Choroid plexus epithelial cell (primary cell): ENCODE measurements at regions not wholly inside any gene's neighbourhood (a gene's known extent, or its start where the extent isn't known, plus 50 kb on each side); places are given as distances from the start of the nearest gene placed in this dataset.
"Not testable (repeated sequence)": the region's sequence is repeated elsewhere in the genome, so short reads cannot be mapped to it uniquely, and the experiment has no call there.

ENCODE experiments used
- DNase-seq: peaks from one replicate; pipeline ENCODE4 v3.0.0-alpha.2; 2010; ENCODE audit warnings: low read depth
- H3K4me3 ChIP-seq: 2 replicates; pipeline ENCODE4 v1.5.1; 2011; ENCODE audit warnings: low read depth, mild to moderate bottlenecking, control low read depth, low read length, moderate library complexity
- CTCF ChIP-seq: conservative IDR thresholded peaks from 2 replicates; pipeline ENCODE4 v1.5.1; 2011; ENCODE audit warnings: low read depth, mild to moderate bottlenecking, control low read depth, inconsistent platforms, low read length, moderate library complexity

- no peak for TF ChIP-seq CTCF
- no peak for DNase-seq
- no peak overlapping the region for H3K4me3 ChIP-seq
These were observed 335.3 kb downstream of the FAM181B start for GRCh38 chr11:82398300-82398815.

GRCh38 chr11:82396639-82397038 is 337.0 kb downstream of the FAM181B start:
- H3K4me3 ChIP-seq, DNase-seq: not testable (repeated sequence)

- no peak for TF ChIP-seq CTCF
- no peak overlapping the region for H3K4me3 ChIP-seq
- DNase-seq, result no peak
These were observed 349.4 kb downstream of the FAM181B start for GRCh38 chr11:82384308-82384707.

GRCh38 chr11:82373781-82374542 is 359.7 kb downstream of the FAM181B start:
- TF ChIP-seq CTCF, result no peak
- H3K4me3 ChIP-seq, result no peak overlapping the region
- no peak for DNase-seq

GRCh38 chr11:82365351-82365750 is 368.3 kb downstream of the FAM181B start:
- no peak for DNase-seq
- TF ChIP-seq CTCF, result no peak
- H3K4me3 ChIP-seq, result no peak overlapping the region

GRCh38 chr11:82356316-82356715 is 377.3 kb downstream of the FAM181B start:
- H3K4me3 ChIP-seq, result no peak overlapping the region
- DNase-seq, result no peak
- no peak for TF ChIP-seq CTCF

- no peak for DNase-seq
- TF ChIP-seq CTCF, result no peak
- H3K4me3 ChIP-seq, result no peak overlapping the region
These were observed 378.3 kb downstream of the FAM181B start for GRCh38 chr11:82355313-82355823.
